ENCODE measurements at regions not wholly inside any gene's neighbourhood (a gene's known extent, or its start where the extent isn't known, plus 50 kb on each side); places are given as distances from the start of the nearest gene placed in this dataset.

DNA sequence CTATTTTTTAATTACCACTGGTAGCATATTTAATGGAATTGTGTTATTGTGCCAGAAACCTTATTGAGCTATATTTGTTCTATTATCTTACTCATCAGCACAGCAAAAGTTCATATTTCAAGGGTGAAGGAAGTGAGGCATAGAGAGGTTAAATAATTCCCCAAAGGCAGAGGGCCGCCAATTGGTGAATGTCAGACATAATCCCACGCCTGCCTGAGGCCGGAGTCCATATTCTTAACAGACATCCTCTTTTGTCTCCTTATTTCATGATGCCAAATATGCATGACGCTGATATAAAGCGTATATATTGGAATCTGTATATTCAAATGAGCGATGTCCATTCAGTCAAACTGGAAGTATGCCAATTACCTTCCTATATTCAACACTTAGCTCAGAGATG, 505.0 kb upstream of the SLC35B3 start:
- no peak for TF ChIP-seq POLR2A (IDR thresholded peaks at IDR 0.05; ENCODE audit: low read depth, low read length)
- TF ChIP-seq POLR2AphosphoS5 (IDR thresholded peaks at IDR 0.05; ENCODE audit: insufficient read depth, low read depth, low read length) = no peak
